ACC112 (cell line): ENCODE measurements at regions not wholly inside any gene's neighbourhood (a gene's known extent, or its start where the extent isn't known, plus 50 kb on each side); places are given as distances from the start of the nearest gene placed in this dataset.
"Not testable (repeated sequence)": the region's sequence is repeated elsewhere in the genome, so short reads cannot be mapped to it uniquely, and the experiment has no call there.

Experiments used
- H2AFZ ChIP-seq: fragments of 200-600 bp; sonication (generic); one replicate; pipeline ENCODE4 v1.6.0; 2017; ENCODE audit warnings: antibody characterized with exemption, low read length; ENCODE audit not compliant: unreplicated experiment
- H3K27ac ChIP-seq: fragments of 200-600 bp; sonication (generic); 2 replicates; pipeline ENCODE4 v1.5.1; 2014; ENCODE audit warnings: low read depth, mild to moderate bottlenecking, antibody characterized with exemption, low read length, moderate library complexity
- H3K27me3 ChIP-seq: fragments of 200-600 bp; sonication (generic); 2 replicates; pipeline ENCODE4 v1.6.1; 2014; ENCODE audit warnings: mild to moderate bottlenecking, antibody characterized with exemption, low read length, moderate library complexity, mixed read lengths; ENCODE audit not compliant: insufficient read depth
- H3K36me3 ChIP-seq: fragments of 200-600 bp; sonication (generic); 2 replicates; pipeline ENCODE4 v1.6.1; 2016; ENCODE audit warnings: mild to moderate bottlenecking, antibody characterized with exemption, low read length, moderate library complexity, mixed read lengths; ENCODE audit not compliant: insufficient read depth
- H3K4me1 ChIP-seq: fragments of 200-600 bp; sonication (generic); one replicate; pipeline ENCODE4 v1.6.1; 2016; ENCODE audit warnings: low read length, mixed read lengths; ENCODE audit not compliant: insufficient read depth, unreplicated experiment, control insufficient read depth
- H3K4me3 ChIP-seq: fragments of 200-600 bp; sonication (generic); 2 replicates; pipeline ENCODE4 v1.5.1; 2014; ENCODE audit warnings: mild to moderate bottlenecking, low read depth, low read length
- H3K79me2 ChIP-seq: fragments of 200-600 bp; sonication (generic); one replicate; pipeline ENCODE4 v1.6.0; 2016; ENCODE audit warnings: low read length; ENCODE audit not compliant: control insufficient read depth, unreplicated experiment, insufficient read depth

GRCh38 chr13:71382285-71382684 is 484.7 kb downstream of the DACH1 start:
- H3K27me3 ChIP-seq: no peaks in the 10 kb centered on the region
- no peak overlapping the region for H3K27ac ChIP-seq
- no peak overlapping the region for H3K4me3 ChIP-seq
- H3K4me1 ChIP-seq: no peaks in the 10 kb centered on the region
- no peak overlapping the region for H2AFZ ChIP-seq
- no peaks in the 10 kb centered on the region for H3K36me3 ChIP-seq
- no peaks in the 10 kb centered on the region for H3K79me2 ChIP-seq

DNA sequence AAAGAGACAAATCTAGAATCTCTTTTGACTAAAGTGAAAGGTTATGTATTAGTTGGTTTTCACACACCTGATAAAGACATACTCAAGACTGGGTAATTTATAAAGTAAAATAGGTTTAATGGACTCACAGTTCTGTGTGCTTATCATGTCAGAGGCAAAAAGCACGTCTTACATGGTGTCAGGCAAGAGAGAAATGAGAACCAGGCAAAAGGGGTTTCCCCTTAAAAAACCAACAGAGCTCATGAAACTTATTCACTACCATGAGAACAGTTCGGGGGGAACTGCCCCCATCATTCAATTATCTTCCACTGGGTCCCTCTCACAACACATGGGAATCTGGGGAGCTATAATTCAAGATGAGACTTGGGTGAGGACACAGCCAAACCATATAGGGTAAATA is 486.8 kb downstream of the DACH1 start:
- H2AFZ ChIP-seq: no peak overlapping the region
- H3K36me3 ChIP-seq: no peaks in the 10 kb centered on the region
- no peak overlapping the region for H3K4me3 ChIP-seq
- H3K79me2 ChIP-seq: no peaks in the 10 kb centered on the region
- H3K27ac ChIP-seq: no peak overlapping the region
- no peaks in the 10 kb centered on the region for H3K4me1 ChIP-seq
- no peaks in the 10 kb centered on the region for H3K27me3 ChIP-seq

DNA sequence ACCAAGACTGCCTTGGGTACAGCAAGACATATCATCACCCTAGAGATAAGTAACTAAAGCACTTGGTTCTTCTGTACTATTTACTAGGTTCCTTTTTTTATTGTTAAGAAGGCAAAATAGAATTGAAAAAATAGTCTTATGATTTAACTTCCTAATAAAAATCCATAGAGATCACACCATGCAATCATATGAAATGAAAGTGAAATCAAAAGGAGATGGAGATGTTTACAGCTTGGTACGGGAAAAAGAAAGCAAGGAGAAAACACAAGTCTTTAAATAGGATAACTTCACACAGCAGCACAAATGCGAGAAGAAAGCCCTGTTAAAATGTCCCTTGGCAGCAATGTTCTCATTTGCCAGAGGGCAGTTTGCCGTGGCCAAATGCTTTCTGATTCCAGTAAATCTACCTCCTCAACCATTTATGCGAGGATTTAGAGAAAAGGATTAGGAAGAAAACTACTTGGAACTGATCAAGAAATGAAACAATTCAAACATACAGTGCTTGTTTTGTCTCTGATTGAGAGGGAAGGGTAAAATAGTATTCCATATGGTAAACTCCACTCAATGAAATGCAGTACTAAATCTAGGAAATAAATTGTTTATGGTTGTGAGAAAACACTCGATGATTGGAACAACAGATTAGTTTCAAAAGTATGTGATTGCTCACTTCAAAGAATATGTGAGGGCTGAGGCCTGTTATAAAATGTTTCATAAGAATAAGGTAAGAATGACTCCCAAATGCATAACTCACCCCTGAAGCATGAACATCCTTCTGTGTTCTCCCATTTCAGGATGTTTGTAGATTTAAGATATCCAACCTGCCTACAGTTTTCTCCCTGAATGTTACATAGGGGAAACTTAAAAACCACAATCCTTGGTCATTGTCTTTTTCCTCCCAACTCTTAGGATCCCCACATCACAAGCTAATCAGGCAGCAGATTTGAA is 487.8 kb downstream of the DACH1 start:
- H3K36me3 ChIP-seq: no peaks in the 10 kb centered on the region
- no peak overlapping the region for H3K27ac ChIP-seq
- H3K27me3 ChIP-seq: no peaks in the 10 kb centered on the region
- no peaks in the 10 kb centered on the region for H3K79me2 ChIP-seq
- H2AFZ ChIP-seq: no peak overlapping the region
- peak overlapping the region; percentile 30; the same call in 1 of the 2 replicates for H3K4me3 ChIP-seq
- no peaks in the 10 kb centered on the region for H3K4me1 ChIP-seq

DNA sequence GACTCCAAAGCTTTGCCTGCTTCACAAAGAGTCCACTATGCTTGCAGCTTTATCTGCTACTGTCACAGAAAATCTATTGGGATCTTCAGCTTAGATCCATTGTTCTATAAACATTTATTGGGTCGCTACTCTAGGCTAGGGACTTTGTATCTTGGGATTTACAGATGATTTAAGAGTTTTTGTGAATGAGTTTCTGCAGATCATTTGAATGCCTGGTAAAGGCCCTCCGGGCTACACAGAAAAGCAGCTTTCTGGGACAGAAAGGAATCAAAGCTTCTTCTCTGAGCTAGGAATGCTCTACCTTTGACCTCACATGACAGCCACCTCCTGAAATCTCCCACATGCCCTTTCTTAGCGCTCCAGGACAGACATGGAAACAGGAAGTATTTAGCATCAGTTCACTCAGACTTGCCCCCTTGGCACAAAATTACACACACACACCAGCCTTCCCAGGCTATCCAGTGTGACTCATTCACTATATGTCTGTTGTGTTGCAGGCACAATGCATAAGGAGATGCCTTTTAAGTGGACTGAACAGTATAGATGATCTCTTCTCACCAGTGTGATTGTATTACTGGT is 492.4 kb downstream of the DACH1 start:
- Histone ChIP-seq H3K79me2 (no peaks in the 10 kb centered on the region), H3K27me3 (no peaks in the 10 kb centered on the region), H2AFZ (no peak overlapping the region), H3K36me3 (no peaks in the 10 kb centered on the region), H3K4me3 (no peak overlapping the region), H3K4me1 (no peaks in the 10 kb centered on the region), H3K27ac (no peak overlapping the region)

GRCh38 chr13:71368336-71368735 is 498.7 kb downstream of the DACH1 start:
- Histone ChIP-seq H3K27me3 (no peaks in the 10 kb centered on the region), H2AFZ (no peak overlapping the region), H3K27ac (no peak overlapping the region), H3K79me2 (no peaks in the 10 kb centered on the region), H3K4me3 (no peak overlapping the region), H3K36me3 (no peaks in the 10 kb centered on the region), H3K4me1 (no peaks in the 10 kb centered on the region)

GRCh38 chr13:71360041-71360440 is 507.0 kb downstream of the DACH1 start:
- Histone ChIP-seq H2AFZ (no peak overlapping the region), H3K79me2 (no peaks in the 10 kb centered on the region), H3K27ac (no peak overlapping the region), H3K27me3 (no peaks in the 10 kb centered on the region), H3K4me3 (no peak overlapping the region), H3K36me3 (no peaks in the 10 kb centered on the region), H3K4me1 (no peaks in the 10 kb centered on the region)

GRCh38 chr13:71359641-71360040 is 507.4 kb downstream of the DACH1 start:
- H2AFZ ChIP-seq: no peak overlapping the region
- no peak overlapping the region for H3K4me3 ChIP-seq
- H3K79me2 ChIP-seq: no peaks in the 10 kb centered on the region
- H3K4me1 ChIP-seq: no peaks in the 10 kb centered on the region
- no peaks in the 10 kb centered on the region for H3K36me3 ChIP-seq
- H3K27ac ChIP-seq: no peak overlapping the region
- H3K27me3 ChIP-seq: no peaks in the 10 kb centered on the region

GRCh38 chr13:71358218-71358617 is 508.8 kb downstream of the DACH1 start:
- no peak overlapping the region for H3K27ac ChIP-seq
- H3K36me3 ChIP-seq: no peaks in the 10 kb centered on the region
- no peaks in the 10 kb centered on the region for H3K4me1 ChIP-seq
- H3K4me3 ChIP-seq: no peak overlapping the region
- H2AFZ ChIP-seq: no peak overlapping the region
- no peaks in the 10 kb centered on the region for H3K27me3 ChIP-seq
- no peaks in the 10 kb centered on the region for H3K79me2 ChIP-seq

DNA sequence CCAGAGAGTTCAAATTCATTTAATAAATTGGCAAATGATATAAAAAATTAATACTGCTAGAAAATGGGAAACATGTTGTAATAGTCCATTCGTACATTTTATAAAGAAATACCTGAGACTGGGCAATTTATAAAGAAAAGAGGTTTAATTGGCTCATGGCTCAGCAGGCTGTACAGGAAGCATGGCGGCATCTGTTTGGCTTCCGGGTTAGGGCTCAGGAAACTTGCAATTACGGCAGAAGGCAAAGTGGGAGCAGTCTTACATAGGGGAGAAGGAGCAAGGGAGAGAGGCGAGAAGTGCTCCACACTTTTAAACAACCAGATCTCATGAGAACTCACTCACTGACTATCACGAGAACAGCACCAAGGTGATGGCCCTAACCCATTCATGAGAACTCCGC is 512.0 kb downstream of the DACH1 start:
- H3K4me1 ChIP-seq: no peaks in the 10 kb centered on the region
- H3K79me2 ChIP-seq: no peaks in the 10 kb centered on the region
- no peak overlapping the region for H2AFZ ChIP-seq
- no peak overlapping the region for H3K4me3 ChIP-seq
- H3K27me3 ChIP-seq: no peaks in the 10 kb centered on the region
- H3K27ac ChIP-seq: no peak overlapping the region
- no peaks in the 10 kb centered on the region for H3K36me3 ChIP-seq

- Histone ChIP-seq H2AFZ (no peak overlapping the region), H3K79me2 (no peaks in the 10 kb centered on the region), H3K27me3 (no peaks in the 10 kb centered on the region), H3K4me3 (no peak overlapping the region), H3K36me3 (no peaks in the 10 kb centered on the region), H3K27ac (no peak overlapping the region), H3K4me1 (no peaks in the 10 kb centered on the region)
These were observed 516.1 kb downstream of the DACH1 start for GRCh38 chr13:71350886-71351285.

- H3K4me1 ChIP-seq, H3K27ac ChIP-seq, H3K36me3 ChIP-seq, H3K79me2 ChIP-seq, H2AFZ ChIP-seq, H3K4me3 ChIP-seq, H3K27me3 ChIP-seq: not testable (repeated sequence)
These were observed 521.1 kb downstream of the DACH1 start for GRCh38 chr13:71345856-71346255.
